Activated T-helper 1 cell treated with anti-CD3 and anti-CD28 coated beads, Interleukin-12 subunit alpha, Interleukin-12 subunit beta, Interleukin-2, Interleukin-4 antibody, amounts not matched to agents 30 ng/mL and 10 ng/mL and 1 ng/mL, durations not matched to agents 14 hours and 24 hours and 36 hours (primary cell): ENCODE measurements at regions not wholly inside any gene's neighbourhood (a gene's known extent, or its start where the extent isn't known, plus 50 kb on each side); places are given as distances from the start of the nearest gene placed in this dataset.

ENCODE experiments used
- DNase-seq: peaks from one replicate; pipeline ENCODE4 v3.0.0; 2021; ENCODE audit warnings: low spot score
- H3K27ac Mint-ChIP-seq: one replicate; pipeline ENCODE4 v1.8.0; 2021; ENCODE audit warnings: mild to moderate bottlenecking, mixed read lengths
- H3K27me3 Mint-ChIP-seq: one replicate; pipeline ENCODE4 v1.8.0; 2022; ENCODE audit warnings: mild to moderate bottlenecking, moderate library complexity, mixed read lengths; ENCODE audit not compliant: insufficient read depth
- H3K36me3 Mint-ChIP-seq: one replicate; pipeline ENCODE4 v1.8.0; 2021; ENCODE audit warnings: low read depth, mixed read lengths
- H3K4me1 Mint-ChIP-seq: one replicate; pipeline ENCODE4 v1.8.0; 2021; ENCODE audit warnings: low read depth, mixed read lengths
- H3K4me3 Mint-ChIP-seq: one replicate; pipeline ENCODE4 v1.8.0; 2021; ENCODE audit warnings: mild to moderate bottlenecking, moderate library complexity, mixed read lengths
- H3K9me3 Mint-ChIP-seq: one replicate; pipeline ENCODE4 v1.8.0; 2021; ENCODE audit warnings: mixed read lengths
- intact Hi-C: fragments of 100-400 bp; cut with micrococcal nuclease; formaldehyde crosslinking; loops from one replicate; pipeline ENCODE4 v1.15.1; 2024

DNA sequence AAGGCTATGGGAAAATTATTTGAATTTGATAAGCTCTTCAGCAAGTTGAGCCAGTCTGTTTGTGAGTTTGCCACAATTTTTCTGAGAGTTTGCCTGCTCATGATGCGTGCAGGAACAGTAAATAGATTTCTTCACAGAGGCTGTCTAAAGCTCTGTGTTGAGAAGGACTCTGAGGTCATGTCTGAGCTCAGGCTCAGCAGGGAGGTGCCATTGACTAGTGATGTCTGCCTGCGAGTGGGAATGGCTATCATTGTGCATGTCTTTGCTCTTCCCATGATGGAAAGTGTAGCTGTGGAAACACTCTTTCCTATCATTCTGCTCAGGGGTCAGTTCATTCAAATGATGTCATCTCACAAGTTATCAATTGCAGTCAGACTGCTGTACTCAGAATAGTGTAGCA is 142.8 kb downstream of the RASEF start:
- Mint-ChIP-seq H3K4me1 (no peaks in the 10 kb centered on the region), H3K27me3 (no peaks in the 10 kb centered on the region), H3K27ac (no peak overlapping the region), H3K4me3 (no peak overlapping the region), H3K36me3 (no peaks in the 10 kb centered on the region), H3K9me3 (peaks cover 21% of the 10 kb centered on the region)
- intact Hi-C loops: no loop called here
- no peak for DNase-seq

DNA sequence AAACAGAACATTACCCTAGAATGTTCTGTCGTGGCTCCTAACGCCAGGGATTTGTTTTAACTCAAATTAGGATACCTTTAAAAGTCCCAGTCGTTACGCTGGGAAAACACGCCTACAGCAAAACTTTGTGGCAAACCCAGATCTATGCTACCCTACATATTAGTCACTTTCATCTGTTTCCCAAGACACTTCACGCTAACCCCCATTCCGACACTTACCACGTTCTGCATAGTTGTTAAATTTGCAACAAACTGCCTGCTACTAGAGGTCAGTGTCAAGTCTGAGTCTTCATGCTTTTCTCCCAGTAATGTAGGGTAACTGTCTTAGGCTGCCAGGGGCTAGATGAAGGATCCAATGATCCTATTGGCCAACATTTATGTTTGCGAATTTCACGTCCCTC is 140.3 kb downstream of the RASEF start:
- DNase-seq: no peak
- H3K4me1 Mint-ChIP-seq: no peaks in the 10 kb centered on the region
- intact Hi-C loops: no loop called here
- H3K36me3 Mint-ChIP-seq: no peaks in the 10 kb centered on the region
- H3K9me3 Mint-ChIP-seq: no peaks in the 10 kb centered on the region
- no peak overlapping the region for H3K4me3 Mint-ChIP-seq
- no peaks in the 10 kb centered on the region for H3K27me3 Mint-ChIP-seq
- no peak overlapping the region for H3K27ac Mint-ChIP-seq

DNA sequence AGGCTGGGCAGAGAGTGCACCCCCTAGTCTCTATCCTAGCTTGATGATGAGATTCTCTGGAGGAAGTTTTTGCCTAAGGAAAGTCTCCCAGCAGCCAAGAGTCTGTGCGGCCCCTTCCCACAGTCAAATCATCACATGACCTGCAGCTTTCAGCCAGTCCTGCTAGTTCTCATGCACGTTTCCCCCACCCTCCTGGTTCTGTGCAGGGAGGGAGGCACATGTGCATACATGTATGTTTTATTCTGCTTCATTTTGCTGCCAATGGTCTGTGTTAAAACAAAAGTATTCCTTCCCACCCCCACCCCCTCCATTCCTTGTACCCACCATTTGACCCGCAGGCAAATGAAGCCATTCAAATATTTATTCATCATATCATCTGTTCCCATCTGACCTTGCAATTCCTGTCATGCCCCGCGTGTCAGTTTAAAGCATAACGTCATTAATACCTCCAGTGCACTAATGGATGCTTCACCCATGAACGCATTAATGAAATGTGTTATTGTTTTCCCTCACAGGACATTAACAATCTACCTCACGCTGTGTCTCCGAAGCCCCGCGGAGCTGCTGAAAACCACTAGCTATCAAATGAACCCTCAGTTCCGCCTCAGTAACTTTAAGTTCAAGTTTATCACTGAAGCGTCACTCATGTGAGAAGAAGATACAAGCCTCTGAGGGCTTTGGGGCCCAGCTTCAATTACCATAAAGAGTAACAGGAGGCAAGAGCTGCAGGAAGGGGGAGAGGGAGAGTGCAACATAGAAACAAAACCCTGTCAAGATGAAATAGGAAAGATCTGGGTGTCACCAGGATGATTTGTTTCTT is 139.6 kb downstream of the RASEF start:
- Mint-ChIP-seq H3K4me1 (no peaks in the 10 kb centered on the region), H3K36me3 (no peaks in the 10 kb centered on the region), H3K4me3 (no peak overlapping the region), H3K9me3 (no peaks in the 10 kb centered on the region), H3K27me3 (no peaks in the 10 kb centered on the region), H3K27ac (no peak overlapping the region)
- no peak for DNase-seq
- intact Hi-C loops: no loop called here

DNA sequence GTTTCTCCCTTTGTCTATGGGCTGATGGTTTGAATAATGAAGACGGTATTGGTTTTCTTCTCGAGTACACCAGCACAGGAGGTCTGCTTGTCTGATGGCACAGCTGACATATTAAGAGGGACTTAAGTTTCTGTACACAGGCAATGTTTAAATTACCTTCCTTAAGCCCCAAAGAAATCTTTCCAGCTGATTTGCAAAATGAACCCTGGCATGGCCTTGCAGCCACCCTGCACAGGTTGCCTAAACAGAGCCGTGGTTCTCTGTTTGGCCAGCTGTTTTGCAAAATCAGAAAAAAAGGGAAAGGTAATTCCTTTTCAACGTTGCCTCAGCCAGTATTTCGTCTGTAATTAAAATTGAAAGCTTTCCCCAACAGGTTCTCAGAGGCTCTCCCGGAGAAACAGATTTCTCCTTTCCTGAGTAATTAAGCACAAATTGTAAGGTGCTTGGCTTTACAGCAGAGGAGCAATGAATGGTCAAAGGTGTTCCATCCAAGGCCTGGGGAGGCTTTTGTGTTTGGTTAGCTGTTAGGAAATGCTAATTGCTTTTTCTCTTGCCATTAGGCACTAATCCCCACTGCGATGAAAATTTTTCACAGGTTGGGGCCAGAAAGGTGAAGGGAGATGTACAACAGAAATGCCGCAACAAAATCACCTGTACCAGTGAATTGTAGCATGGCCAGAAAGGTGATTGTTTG is 138.9 kb downstream of the RASEF start:
- intact Hi-C loops: no loop called here
- H3K4me1 Mint-ChIP-seq: no peaks in the 10 kb centered on the region
- H3K36me3 Mint-ChIP-seq: no peaks in the 10 kb centered on the region
- no peak overlapping the region for H3K4me3 Mint-ChIP-seq
- H3K9me3 Mint-ChIP-seq: no peaks in the 10 kb centered on the region
- no peak overlapping the region for H3K27ac Mint-ChIP-seq
- no peaks in the 10 kb centered on the region for H3K27me3 Mint-ChIP-seq
- no peak for DNase-seq
